NB4 (cell line): ENCODE measurements at regions not wholly inside any gene's neighbourhood (a gene's known extent, or its start where the extent isn't known, plus 50 kb on each side); places are given as distances from the start of the nearest gene placed in this dataset.

Source experiments
- CTCF ChIP-seq: IDR thresholded peaks from one replicate; pipeline ENCODE4 v1.5.1; 2012; ENCODE audit warnings: low read depth, low read length
- MAX ChIP-seq: IDR thresholded peaks from 2 replicates; pipeline ENCODE4 v1.6.1; 2011; ENCODE audit warnings: low read depth, low read length
- MYC ChIP-seq: IDR thresholded peaks from 2 replicates; pipeline ENCODE4 v1.6.1; 2011; ENCODE audit warnings: low read depth, low read length
- POLR2A ChIP-seq: IDR thresholded peaks from 2 replicates; pipeline ENCODE4 v1.6.1; 2011; ENCODE audit warnings: mild to moderate bottlenecking; ENCODE audit not compliant: insufficient read length; ENCODE audit errors: extremely low read depth

GRCh38 chr1:96090134-96090533 is 631.5 kb upstream of the PTBP2 start:
- no peak for TF ChIP-seq POLR2A
- TF ChIP-seq CTCF, result no peak
- TF ChIP-seq MAX, result no peak
- TF ChIP-seq MYC, result no peak
